GM18867 (cell line): ENCODE measurements at regions not wholly inside any gene's neighbourhood (a gene's known extent, or its start where the extent isn't known, plus 50 kb on each side); places are given as distances from the start of the nearest gene placed in this dataset.
"Not testable (repeated sequence)": the region's sequence is repeated elsewhere in the genome, so short reads cannot be mapped to it uniquely, and the experiment has no call there.

Experiments used
- ATAC-seq: cut with Tn5 transposase; IDR thresholded peaks from one replicate; pipeline ENCODE4 v1.9.1; 2021; ENCODE audit warnings: mild to moderate bottlenecking, moderate library complexity; ENCODE audit not compliant: unreplicated experiment

- ATAC-seq, result not testable (repeated sequence)
Measured at GRCh38 chr3:148525621-148526020, 172.1 kb upstream of the AGTR1 start.

GRCh38 chr3:148528024-148528423 is 169.7 kb upstream of the AGTR1 start:
- no peak for ATAC-seq

- ATAC-seq, result no peak
Measured at GRCh38 chr3:148531836-148532235, 165.9 kb upstream of the AGTR1 start.

GRCh38 chr3:148532326-148532725 is 165.4 kb upstream of the AGTR1 start:
- no peak for ATAC-seq

GRCh38 chr3:148532774-148533173 is 164.9 kb upstream of the AGTR1 start:
- ATAC-seq, result no peak

GRCh38 chr3:148534089-148534988 is 163.4 kb upstream of the AGTR1 start:
- ATAC-seq, result no peak

- ATAC-seq, result no peak
Measured at GRCh38 chr3:148535001-148535400, 162.7 kb upstream of the AGTR1 start.

- ATAC-seq, result no peak
Measured at GRCh38 chr3:148540266-148540665, 157.4 kb upstream of the AGTR1 start.

- ATAC-seq, result no peak
Measured at GRCh38 chr3:148540851-148541250, 156.9 kb upstream of the AGTR1 start.

- ATAC-seq, result no peak
Measured at GRCh38 chr3:148546959-148547358, 150.7 kb upstream of the AGTR1 start.

GRCh38 chr3:148551767-148552260 is 145.9 kb upstream of the AGTR1 start:
- no peak for ATAC-seq

- ATAC-seq, result no peak
Measured at GRCh38 chr3:148554367-148554766, 143.3 kb upstream of the AGTR1 start.

GRCh38 chr3:148556664-148557063 is 141.0 kb upstream of the AGTR1 start:
- no peak for ATAC-seq

GRCh38 chr3:148577579-148577978 is 120.1 kb upstream of the AGTR1 start:
- not testable (repeated sequence) for ATAC-seq

GRCh38 chr3:148582126-148582525 is 115.6 kb upstream of the AGTR1 start:
- no peak for ATAC-seq

GRCh38 chr3:148583793-148584192 is 113.9 kb upstream of the AGTR1 start:
- ATAC-seq, result no peak

GRCh38 chr3:148584438-148584837 is 113.3 kb upstream of the AGTR1 start:
- no peak for ATAC-seq

- ATAC-seq, result no peak
Measured at GRCh38 chr3:148585671-148586379, 111.9 kb upstream of the AGTR1 start.

GRCh38 chr3:148588291-148588690 is 109.4 kb upstream of the AGTR1 start:
- no peak for ATAC-seq

- ATAC-seq, result no peak
Measured at GRCh38 chr3:148591525-148591924, 106.2 kb upstream of the AGTR1 start.

- ATAC-seq, result no peak
Measured at GRCh38 chr3:148598619-148599018, 99.1 kb upstream of the AGTR1 start.

GRCh38 chr3:148599481-148599880 is 98.2 kb upstream of the AGTR1 start:
- no peak for ATAC-seq
